Astrocyte (in vitro differentiated cells and primary cell): ENCODE measurements at regions not wholly inside any gene's neighbourhood (a gene's known extent, or its start where the extent isn't known, plus 50 kb on each side); places are given as distances from the start of the nearest gene placed in this dataset.

Source experiments
- DNase-seq: peaks from one replicate; pipeline ENCODE4 v3.0.0-alpha.2; 2010; ENCODE audit warnings: low read depth
- FAIRE-seq: peaks from 2 replicates; lab custom pipeline; 2011; peaks lifted over from hg19 to GRCh38; lab: Jason Lieb, UNC
- H2AFZ ChIP-seq: 2 replicates; pipeline ENCODE4 v1.6.0; 2012; ENCODE audit warnings: low read depth, low read length, inconsistent platforms
- H3K27ac ChIP-seq: 2 replicates; pipeline ENCODE4 v1.5.1; 2011; ENCODE audit warnings: low read depth, low read length, inconsistent platforms
- H3K27me3 ChIP-seq: 2 replicates; pipeline ENCODE4 v1.6.0; 2011; ENCODE audit warnings: low read length, inconsistent platforms; ENCODE audit not compliant: insufficient read depth
- H3K36me3 ChIP-seq: 2 replicates; pipeline ENCODE4 v1.5.1; 2011; ENCODE audit warnings: low read length, inconsistent platforms; ENCODE audit not compliant: insufficient read depth
- H3K4me1 ChIP-seq: 2 replicates; pipeline ENCODE4 v1.5.1; 2011; ENCODE audit warnings: low read length, inconsistent platforms; ENCODE audit not compliant: insufficient read depth
- H3K4me2 ChIP-seq: 2 replicates; pipeline ENCODE4 v1.6.0; 2012; ENCODE audit warnings: low read length, inconsistent platforms
- H3K4me3 ChIP-seq: 2 replicates; pipeline ENCODE4 v1.5.1; 2011; ENCODE audit warnings: low read depth, mild to moderate bottlenecking, low read length, inconsistent platforms; ENCODE audit not compliant: insufficient read depth
- H3K79me2 ChIP-seq: 2 replicates; pipeline ENCODE4 v1.6.0; 2012; ENCODE audit warnings: mild to moderate bottlenecking, low read length, inconsistent platforms; ENCODE audit not compliant: insufficient read depth
- H3K9ac ChIP-seq: 2 replicates; pipeline ENCODE4 v1.6.0; 2012; ENCODE audit warnings: mild to moderate bottlenecking, low read length, inconsistent platforms
- H3K9me3 ChIP-seq: 2 replicates; pipeline ENCODE4 v1.5.1; 2012; ENCODE audit warnings: low read depth, mild to moderate bottlenecking, low read length, inconsistent platforms; ENCODE audit not compliant: insufficient read depth
- H4K20me1 ChIP-seq: 2 replicates; pipeline ENCODE4 v1.6.0; 2012; ENCODE audit warnings: low read length, inconsistent platforms; ENCODE audit not compliant: insufficient read depth
- H3K27ac Mint-ChIP-seq: one replicate; pipeline ENCODE4 v1.8.0; 2021; ENCODE audit warnings: mild to moderate bottlenecking, mixed read lengths; ENCODE audit not compliant: unreplicated experiment
- H3K27me3 Mint-ChIP-seq: one replicate; pipeline ENCODE4 v1.8.0; 2021; ENCODE audit warnings: low read depth, mixed read lengths; ENCODE audit not compliant: unreplicated experiment
- H3K36me3 Mint-ChIP-seq: one replicate; pipeline ENCODE4 v1.8.0; 2021; ENCODE audit warnings: low read depth, mixed read lengths; ENCODE audit not compliant: unreplicated experiment
- H3K4me1 Mint-ChIP-seq: one replicate; pipeline ENCODE4 v1.8.0; 2021; ENCODE audit warnings: low read depth, mixed read lengths; ENCODE audit not compliant: unreplicated experiment
- H3K4me3 Mint-ChIP-seq: one replicate; pipeline ENCODE4 v1.8.0; 2021; ENCODE audit warnings: mild to moderate bottlenecking, moderate library complexity, mixed read lengths; ENCODE audit not compliant: unreplicated experiment
- H3K9me3 Mint-ChIP-seq: one replicate; pipeline ENCODE4 v1.8.0; 2021; ENCODE audit warnings: mild to moderate bottlenecking, mixed read lengths; ENCODE audit not compliant: unreplicated experiment
- CTCF ChIP-seq: IDR thresholded peaks from 2 replicates; pipeline ENCODE4 v1.5.1; 2011; ENCODE audit warnings: low read depth, mild to moderate bottlenecking, inconsistent platforms, low read length, moderate library complexity; ENCODE audit not compliant: insufficient read depth
- EZH2 ChIP-seq: IDR thresholded peaks from 2 replicates; pipeline ENCODE4 v1.6.1; 2012; ENCODE audit warnings: mild to moderate bottlenecking, low read length, inconsistent platforms; ENCODE audit not compliant: insufficient read depth

GRCh38 chr5:85476617-85477016 is 1091.9 kb upstream of the EDIL3 start:
- Mint-ChIP-seq H3K9me3 (no peaks in the 10 kb centered on the region), H3K4me1 (no peaks in the 10 kb centered on the region), H3K36me3 (no peaks in the 10 kb centered on the region), H3K4me3 (no peak overlapping the region), H3K27ac (no peak overlapping the region), H3K27me3 (no peaks in the 10 kb centered on the region)
- Histone ChIP-seq H3K9me3 (no peaks in the 10 kb centered on the region), H3K4me3 (no peak overlapping the region), H3K36me3 (no peaks in the 10 kb centered on the region), H3K9ac (no peak overlapping the region), H3K4me1 (no peaks in the 10 kb centered on the region), H2AFZ (no peak overlapping the region), H3K27ac (no peak overlapping the region), H3K4me2 (no peak overlapping the region), H3K79me2 (no peaks in the 10 kb centered on the region), H3K27me3 (no peaks in the 10 kb centered on the region), H4K20me1 (no peaks in the 10 kb centered on the region)
- FAIRE-seq (no peak), DNase-seq (no peak)
- TF ChIP-seq EZH2 (no peak), CTCF (no peak)

- Histone ChIP-seq H3K9me3 (peaks cover 4% of the 10 kb centered on the region), H3K4me3 (no peak overlapping the region), H3K27me3 (no peaks in the 10 kb centered on the region), H2AFZ (no peak overlapping the region), H4K20me1 (no peaks in the 10 kb centered on the region), H3K27ac (no peak overlapping the region), H3K4me1 (no peaks in the 10 kb centered on the region), H3K9ac (no peak overlapping the region), H3K36me3 (no peaks in the 10 kb centered on the region), H3K4me2 (no peak overlapping the region), H3K79me2 (no peaks in the 10 kb centered on the region)
- peaks cover 4% of the 10 kb centered on the region for H3K9me3 Mint-ChIP-seq
- H3K4me3 Mint-ChIP-seq, result no peak overlapping the region
- H3K36me3 Mint-ChIP-seq, result no peaks in the 10 kb centered on the region
- no peaks in the 10 kb centered on the region for H3K27me3 Mint-ChIP-seq
- no peak for DNase-seq
- H3K4me1 Mint-ChIP-seq, result no peaks in the 10 kb centered on the region
- H3K27ac Mint-ChIP-seq, result no peak overlapping the region
- no peak for FAIRE-seq
- no peak for TF ChIP-seq EZH2
- TF ChIP-seq CTCF, result no peak
These were observed 1095.2 kb upstream of the EDIL3 start for GRCh38 chr5:85479849-85480248.

GRCh38 chr5:85484982-85485574 is 1100.4 kb upstream of the EDIL3 start:
- Mint-ChIP-seq H3K36me3 (no peaks in the 10 kb centered on the region), H3K27ac (no peak overlapping the region), H3K4me3 (no peak overlapping the region), H3K9me3 (peaks cover 8% of the 10 kb centered on the region), H3K27me3 (no peaks in the 10 kb centered on the region), H3K4me1 (no peaks in the 10 kb centered on the region)
- no peak for FAIRE-seq
- Histone ChIP-seq H3K9me3 (peaks cover 6% of the 10 kb centered on the region), H3K9ac (no peak overlapping the region), H3K36me3 (no peaks in the 10 kb centered on the region), H3K4me1 (no peaks in the 10 kb centered on the region), H3K79me2 (no peaks in the 10 kb centered on the region), H3K27me3 (no peaks in the 10 kb centered on the region), H4K20me1 (no peaks in the 10 kb centered on the region), H3K4me2 (no peak overlapping the region), H3K4me3 (no peak overlapping the region), H2AFZ (no peak overlapping the region), H3K27ac (no peak overlapping the region)
- DNase-seq, result no peak
- TF ChIP-seq CTCF (no peak), EZH2 (no peak)
